GM19468 (cell line): ENCODE measurements at regions not wholly inside any gene's neighbourhood (a gene's known extent, or its start where the extent isn't known, plus 50 kb on each side); places are given as distances from the start of the nearest gene placed in this dataset.
"Not testable (repeated sequence)": the region's sequence is repeated elsewhere in the genome, so short reads cannot be mapped to it uniquely, and the experiment has no call there.

Experiments used
- ATAC-seq: cut with Tn5 transposase; IDR thresholded peaks from one replicate; pipeline ENCODE4 v1.9.1; 2021; ENCODE audit warnings: mild to moderate bottlenecking, moderate library complexity, moderate number of reproducible peaks; ENCODE audit not compliant: unreplicated experiment; ENCODE audit errors: extremely low read depth

- ATAC-seq = no peak
These were observed 436.6 kb upstream of the GHITM start for GRCh38 chr10:83702731-83703130.

DNA sequence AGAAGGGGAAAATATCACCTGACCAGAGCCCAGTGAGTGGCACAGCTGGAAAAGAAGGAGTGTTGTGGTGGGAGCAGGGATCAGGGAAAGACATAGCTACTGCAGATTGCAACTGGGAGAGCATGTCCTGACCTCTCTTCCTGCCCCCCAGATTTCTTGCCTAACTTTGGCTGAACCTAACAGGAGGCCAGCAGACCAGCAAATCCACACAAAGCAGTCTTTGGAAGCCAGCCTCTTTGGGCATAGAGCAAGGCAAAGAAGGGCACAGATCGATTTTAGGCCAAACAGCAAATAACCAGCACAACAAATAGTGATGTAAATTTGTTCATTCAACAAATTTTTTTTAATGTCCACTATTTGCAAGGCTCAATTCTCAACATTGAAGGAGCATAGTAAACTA is 433.2 kb upstream of the GHITM start:
- ATAC-seq = no peak

DNA sequence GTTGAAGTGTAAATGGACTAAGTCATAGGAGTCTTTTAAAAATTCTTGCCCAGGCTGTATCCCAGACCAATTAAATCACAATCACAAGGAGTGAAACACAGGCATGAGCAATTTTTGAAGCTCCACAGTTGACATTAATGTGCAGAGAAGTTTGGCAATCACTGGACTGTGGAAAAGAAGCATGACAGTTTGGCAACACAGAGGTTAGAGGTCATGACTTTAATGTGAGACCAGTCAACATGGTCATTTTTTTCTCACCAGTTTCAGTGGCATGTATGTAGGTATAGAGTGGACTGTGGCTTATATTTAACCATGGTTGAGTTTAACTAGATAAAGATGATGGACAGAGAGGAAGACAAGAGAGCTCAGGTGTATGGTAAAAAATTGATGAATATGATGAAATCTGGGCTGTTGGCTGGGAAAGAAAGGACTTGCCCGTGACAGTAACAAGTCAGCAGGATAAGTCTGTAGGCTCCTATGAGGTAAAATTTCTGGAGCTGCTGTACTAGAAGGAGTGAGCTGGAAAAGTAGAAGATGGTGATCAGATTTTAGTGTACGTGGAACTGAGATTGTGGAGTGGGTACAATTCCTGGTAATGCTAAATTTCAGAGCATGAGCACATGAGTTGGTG is 432.2 kb upstream of the GHITM start:
- no peak for ATAC-seq

- no peak for ATAC-seq
These were observed 425.9 kb upstream of the GHITM start for GRCh38 chr10:83713423-83713822.

DNA sequence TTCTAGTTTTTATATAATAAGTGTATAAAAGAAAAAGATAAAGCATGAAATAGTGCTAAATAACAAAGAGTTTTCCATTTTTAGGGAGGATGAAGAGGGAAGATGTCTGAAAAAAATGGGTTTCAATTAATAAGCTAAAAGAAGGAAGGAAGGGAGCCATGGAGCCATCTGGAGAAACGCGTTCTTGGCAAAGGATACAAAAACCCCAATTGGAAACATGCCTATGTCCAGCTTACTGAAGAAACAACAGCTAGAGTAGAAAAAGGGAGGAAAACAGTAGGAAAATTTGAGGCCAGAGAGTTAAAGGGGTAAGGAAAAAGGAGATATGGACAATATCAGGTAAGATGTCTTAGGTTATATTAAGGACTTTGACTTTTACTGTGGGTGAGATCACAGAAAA is 416.2 kb upstream of the GHITM start:
- no peak for ATAC-seq

- ATAC-seq = peak; percentile 80
These were observed 414.7 kb upstream of the GHITM start for GRCh38 chr10:83724471-83725241.

- ATAC-seq = no peak
These were observed 413.7 kb upstream of the GHITM start for GRCh38 chr10:83725567-83725966.

DNA sequence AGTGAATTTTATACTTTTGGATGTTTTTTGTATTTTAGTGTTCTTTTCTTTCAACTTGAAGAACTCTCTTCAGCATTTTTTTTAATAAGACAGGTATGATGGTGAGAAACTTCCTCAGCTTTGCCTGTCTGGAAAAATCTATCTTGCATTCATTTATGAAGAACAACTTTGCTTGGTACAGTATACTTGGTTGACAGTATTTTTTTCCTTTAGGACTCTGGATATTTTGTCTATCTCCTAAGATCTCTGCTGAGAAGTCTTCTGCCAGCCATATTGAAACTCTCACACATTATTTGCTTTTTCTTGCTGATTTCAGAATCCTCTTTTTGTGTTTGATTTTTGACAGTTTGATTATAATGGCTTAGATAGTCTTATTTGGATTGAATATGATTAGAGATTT is 405.0 kb upstream of the GHITM start:
- no peak for ATAC-seq

GRCh38 chr10:83736008-83736407 is 403.3 kb upstream of the GHITM start:
- no peak for ATAC-seq

- ATAC-seq = no peak
These were observed 388.7 kb upstream of the GHITM start for GRCh38 chr10:83750604-83751003.

GRCh38 chr10:83753490-83753889 is 385.8 kb upstream of the GHITM start:
- ATAC-seq = no peak

DNA sequence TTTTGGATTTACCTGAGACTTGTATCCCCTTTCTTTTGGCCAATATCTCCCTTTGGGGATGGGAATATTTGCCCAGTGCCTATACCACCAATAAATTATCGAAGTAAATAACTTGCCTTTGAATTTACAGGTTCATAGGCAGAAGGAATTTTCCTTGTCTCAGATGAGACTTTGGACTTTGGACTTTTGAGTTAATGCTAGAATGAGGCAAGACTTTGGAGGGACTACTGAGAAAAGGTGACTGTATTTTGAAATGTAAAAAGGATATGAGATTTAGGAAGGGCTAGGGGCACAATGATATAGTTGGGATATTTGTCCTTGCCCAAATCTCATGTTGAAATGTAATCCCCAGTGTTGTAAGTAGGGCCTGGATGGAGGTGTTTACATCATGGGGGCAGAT is 384.5 kb upstream of the GHITM start:
- no peak for ATAC-seq

DNA sequence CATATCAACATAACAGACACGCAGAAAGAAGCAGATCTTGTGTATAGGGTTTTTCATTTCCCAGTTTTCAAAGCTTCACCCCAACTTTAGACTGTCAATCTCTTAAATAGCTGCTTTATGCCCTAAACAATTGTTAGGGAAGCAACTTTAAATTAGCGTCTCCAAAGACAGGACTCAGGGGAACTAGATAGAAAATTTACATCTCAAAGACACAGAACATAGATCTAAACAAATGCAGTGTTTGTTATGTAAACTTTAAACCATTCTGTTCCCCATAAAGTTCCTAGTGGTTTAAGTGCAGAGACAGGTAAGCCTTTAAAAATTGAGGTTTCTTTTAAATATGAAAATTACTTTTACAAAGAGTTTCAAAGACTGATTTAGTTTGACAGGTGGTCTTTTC is 379.2 kb upstream of the GHITM start:
- ATAC-seq = no peak

- ATAC-seq = no peak
These were observed 374.6 kb upstream of the GHITM start for GRCh38 chr10:83764666-83765065.

DNA sequence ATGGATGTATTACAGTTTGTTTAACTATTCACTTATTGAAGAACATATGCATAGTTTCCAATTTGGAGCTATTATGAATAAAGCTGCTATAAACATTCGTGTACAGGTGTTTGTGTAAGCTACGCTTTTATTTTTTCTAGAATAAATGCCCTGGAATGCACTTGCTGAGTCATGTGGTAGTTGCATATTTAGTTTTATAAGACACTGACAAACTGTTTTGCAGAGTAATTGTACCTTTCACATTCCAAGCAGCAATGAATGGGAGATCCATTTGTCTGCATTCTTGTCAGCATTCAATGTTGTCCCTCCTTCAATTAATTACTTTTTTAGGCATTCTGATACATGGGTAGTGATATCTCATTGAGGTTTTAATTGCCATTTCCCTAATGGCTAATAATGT is 373.6 kb upstream of the GHITM start:
- ATAC-seq = no peak

DNA sequence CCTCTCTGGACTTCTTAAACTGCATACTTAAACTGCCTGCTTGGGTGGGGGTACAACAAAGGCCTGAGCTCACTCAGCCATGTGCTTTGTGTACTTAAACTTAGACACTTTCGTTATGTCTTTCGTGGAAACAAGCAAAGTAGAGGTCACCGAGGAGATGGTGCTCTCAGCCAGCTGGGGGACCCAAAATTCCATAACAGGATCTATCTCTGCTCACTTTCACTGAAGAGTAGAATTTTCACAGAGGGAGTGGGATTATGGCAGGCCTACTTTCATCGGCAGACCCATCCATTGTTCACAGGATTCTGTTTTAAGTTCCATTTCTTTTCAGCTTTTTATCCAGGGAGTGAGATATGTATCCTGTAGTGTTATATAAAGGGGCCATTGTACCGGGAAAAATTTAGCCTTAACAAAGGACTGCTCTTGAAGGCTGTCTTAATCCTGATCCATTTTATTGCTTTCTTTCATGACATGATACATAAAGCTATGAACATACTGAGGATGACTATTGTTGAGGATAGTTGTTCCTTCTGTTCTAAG is 370.0 kb upstream of the GHITM start:
- no peak for ATAC-seq

GRCh38 chr10:83786701-83787100 is 352.6 kb upstream of the GHITM start:
- ATAC-seq = not testable (repeated sequence)

DNA sequence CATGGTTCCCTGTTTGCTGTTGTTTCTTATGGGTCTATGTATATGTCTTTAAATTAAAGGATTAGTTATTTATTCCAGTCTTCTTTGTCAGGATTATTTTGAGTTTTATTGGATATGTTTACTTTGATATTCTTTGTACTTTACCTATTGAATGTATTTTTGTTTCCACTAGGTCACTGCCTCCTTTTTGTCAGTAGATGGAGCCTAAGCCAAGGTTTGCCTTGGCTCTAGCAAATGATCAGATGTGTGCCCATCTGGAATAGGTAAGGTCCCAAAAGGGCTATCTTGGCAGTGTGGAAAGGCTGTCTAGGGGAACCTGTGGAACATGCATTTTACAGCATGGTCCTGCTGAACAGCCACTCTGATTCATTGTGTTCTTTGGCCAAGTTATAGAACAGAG is 337.3 kb upstream of the GHITM start:
- no peak for ATAC-seq

DNA sequence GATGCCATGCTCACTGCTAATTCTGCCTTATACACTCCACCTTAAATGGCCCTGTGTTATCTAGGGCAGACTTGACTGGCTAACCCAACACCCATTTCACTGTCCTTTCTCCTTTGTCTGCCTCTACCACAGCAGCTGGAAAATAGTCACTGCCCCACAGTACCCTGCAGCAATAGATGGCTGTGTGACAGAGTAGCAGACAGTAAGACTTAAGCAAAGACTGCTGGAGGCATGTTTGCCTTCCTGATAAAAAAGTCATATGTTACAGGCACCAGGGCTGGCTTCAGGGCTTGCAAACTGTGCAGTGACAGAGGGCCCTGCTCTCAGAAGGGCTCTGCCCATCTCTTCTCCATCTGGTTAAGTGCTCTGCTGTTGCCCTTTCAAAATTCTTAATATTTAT is 332.6 kb upstream of the GHITM start:
- ATAC-seq = no peak

GRCh38 chr10:83809001-83809400 is 330.3 kb upstream of the GHITM start:
- ATAC-seq = no peak

GRCh38 chr10:83816942-83817341 is 322.4 kb upstream of the GHITM start:
- ATAC-seq = no peak

DNA sequence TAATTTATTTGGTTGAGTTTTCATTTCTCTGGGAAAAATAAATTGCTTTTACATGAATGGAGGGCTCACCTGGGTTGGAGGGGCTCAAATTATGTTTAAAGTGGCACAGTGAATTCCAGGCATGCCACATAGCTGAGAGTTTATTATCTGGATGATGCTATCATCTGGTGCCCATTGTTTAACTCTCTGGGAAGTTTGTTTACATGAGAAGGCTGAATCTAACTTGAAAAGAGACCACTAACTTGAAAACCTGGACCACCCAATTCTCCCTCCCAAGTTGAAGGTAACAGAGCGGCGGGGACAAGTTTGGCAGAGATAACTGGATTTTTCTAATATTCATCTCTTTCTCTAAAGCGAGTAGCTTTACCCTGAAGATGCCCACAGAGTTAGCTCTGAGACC is 321.5 kb upstream of the GHITM start:
- no peak for ATAC-seq
